Endothelial cell (in vitro differentiated cells): ENCODE measurements at regions not wholly inside any gene's neighbourhood (a gene's known extent, or its start where the extent isn't known, plus 50 kb on each side); places are given as distances from the start of the nearest gene placed in this dataset.
"Not testable (repeated sequence)": the region's sequence is repeated elsewhere in the genome, so short reads cannot be mapped to it uniquely, and the experiment has no call there.

ENCODE experiments used
- DNase-seq: peaks from one replicate; pipeline ENCODE4 v3.0.0; 2021; ENCODE audit warnings: low spot score
- H3K27ac Mint-ChIP-seq: one replicate; pipeline ENCODE4 v1.8.0; 2021; ENCODE audit warnings: mixed read lengths, inconsistent platforms; ENCODE audit not compliant: unreplicated experiment
- H3K27me3 Mint-ChIP-seq: one replicate; pipeline ENCODE4 v1.8.0; 2021; ENCODE audit warnings: mild to moderate bottlenecking, moderate library complexity, mixed read lengths, inconsistent platforms; ENCODE audit not compliant: unreplicated experiment
- H3K36me3 Mint-ChIP-seq: one replicate; pipeline ENCODE4 v1.8.0; 2021; ENCODE audit warnings: mild to moderate bottlenecking, low read depth, mixed read lengths, inconsistent platforms; ENCODE audit not compliant: unreplicated experiment
- H3K4me1 Mint-ChIP-seq: one replicate; pipeline ENCODE4 v1.8.0; 2021; ENCODE audit warnings: mild to moderate bottlenecking, mixed read lengths, inconsistent platforms; ENCODE audit not compliant: unreplicated experiment
- H3K4me3 Mint-ChIP-seq: one replicate; pipeline ENCODE4 v1.8.0; 2021; ENCODE audit warnings: mild to moderate bottlenecking, mixed read lengths, inconsistent platforms; ENCODE audit not compliant: unreplicated experiment
- H3K9me3 Mint-ChIP-seq: one replicate; pipeline ENCODE4 v1.8.0; 2021; ENCODE audit warnings: mixed read lengths, inconsistent platforms; ENCODE audit not compliant: unreplicated experiment
- TF ChIP-seq, protein P1 (sequence below): fragments of 200-600 bp; sonication (generic); IDR thresholded peaks from one replicate; pipeline ENCODE4 v1.5.0; 2021; ENCODE audit warnings: antibody characterized with exemption; ENCODE audit not compliant: unreplicated experiment

DNA sequence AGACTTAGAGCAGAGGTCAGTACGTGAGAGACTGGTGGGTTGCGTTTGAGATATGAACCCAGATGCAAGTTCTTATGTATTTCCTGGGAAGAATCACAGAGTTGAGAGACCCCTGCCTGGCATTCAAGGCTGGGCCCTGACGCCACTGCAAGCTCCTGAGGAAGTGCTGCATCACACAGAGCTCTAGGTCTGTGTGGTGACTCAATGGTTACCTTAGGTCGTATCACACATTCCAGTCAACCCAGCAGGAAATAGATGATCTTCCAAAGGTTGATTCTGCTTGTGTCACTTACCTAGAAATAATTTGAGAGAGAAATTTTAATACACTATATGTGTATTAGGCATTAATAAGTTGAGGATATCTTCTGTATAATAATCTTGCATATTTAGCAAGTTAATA is 1431.9 kb downstream of the RPIA start:
- H3K27me3 Mint-ChIP-seq, H3K36me3 Mint-ChIP-seq, H3K4me3 Mint-ChIP-seq, DNase-seq, H3K4me1 Mint-ChIP-seq, H3K9me3 Mint-ChIP-seq, H3K27ac Mint-ChIP-seq: not testable (repeated sequence)

DNA sequence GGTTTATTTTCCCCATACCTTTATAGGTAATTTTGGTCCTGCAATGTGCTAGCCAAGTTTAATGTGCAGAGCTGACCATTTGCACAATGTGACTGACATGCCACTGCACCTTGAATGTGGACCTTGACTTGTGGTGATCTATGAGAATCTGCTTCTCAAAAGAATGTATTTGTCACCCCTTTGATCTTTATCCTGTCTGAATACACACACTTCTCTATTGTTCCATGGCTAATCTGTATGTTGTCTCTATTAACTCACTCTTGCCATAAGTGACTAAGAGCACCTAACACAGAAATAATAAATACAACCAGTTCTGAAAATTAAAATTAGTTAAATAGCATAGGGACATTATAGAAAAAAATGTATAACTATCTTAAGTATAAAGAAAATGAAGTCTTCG is 1447.6 kb downstream of the RPIA start:
- not testable (repeated sequence) for H3K9me3 Mint-ChIP-seq, DNase-seq, H3K27ac Mint-ChIP-seq, H3K4me3 Mint-ChIP-seq, H3K4me1 Mint-ChIP-seq, H3K27me3 Mint-ChIP-seq, H3K36me3 Mint-ChIP-seq

DNA sequence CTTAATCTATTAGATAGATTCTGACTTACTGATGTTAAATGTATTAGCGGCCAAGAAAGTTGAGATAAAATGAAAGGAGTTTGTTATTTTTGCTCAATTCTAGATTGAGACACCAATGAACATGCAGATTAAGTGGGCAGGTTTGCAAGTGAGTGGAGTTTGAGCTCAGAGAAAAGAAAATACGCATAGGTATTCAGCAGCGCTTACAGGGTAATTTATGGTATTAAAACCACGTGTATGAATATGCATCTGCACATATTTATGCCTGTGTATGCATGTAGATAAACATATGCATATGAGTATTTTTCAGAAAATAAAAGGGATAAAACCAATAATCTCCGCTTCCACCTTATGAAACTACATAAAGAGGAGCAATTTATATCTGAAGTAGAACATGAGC is 1450.1 kb downstream of the RPIA start:
- not testable (repeated sequence) for H3K4me1 Mint-ChIP-seq, H3K9me3 Mint-ChIP-seq, H3K27me3 Mint-ChIP-seq, H3K36me3 Mint-ChIP-seq, H3K4me3 Mint-ChIP-seq, H3K27ac Mint-ChIP-seq, DNase-seq

DNA sequence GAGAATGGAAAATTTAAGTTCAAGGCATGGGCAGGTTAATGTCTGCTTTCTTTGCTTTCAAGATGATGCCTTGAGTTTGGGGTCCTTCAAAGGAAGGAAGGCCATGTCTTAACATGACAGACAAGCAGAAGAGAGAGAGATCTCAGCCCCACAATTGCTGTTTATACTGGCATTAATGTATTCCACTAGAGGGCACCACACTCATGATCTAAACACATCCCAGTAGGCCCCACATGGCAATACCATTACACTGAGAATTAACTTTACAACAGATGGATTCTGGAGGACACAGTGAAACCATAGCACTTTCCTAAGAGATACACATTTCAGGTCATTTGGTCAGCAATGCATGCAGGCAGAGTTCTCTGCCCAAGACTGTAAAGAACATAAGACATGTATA is 1460.3 kb downstream of the RPIA start:
- not testable (repeated sequence) for H3K4me1 Mint-ChIP-seq, H3K36me3 Mint-ChIP-seq, H3K27ac Mint-ChIP-seq, H3K9me3 Mint-ChIP-seq, H3K27me3 Mint-ChIP-seq, H3K4me3 Mint-ChIP-seq, DNase-seq

DNA sequence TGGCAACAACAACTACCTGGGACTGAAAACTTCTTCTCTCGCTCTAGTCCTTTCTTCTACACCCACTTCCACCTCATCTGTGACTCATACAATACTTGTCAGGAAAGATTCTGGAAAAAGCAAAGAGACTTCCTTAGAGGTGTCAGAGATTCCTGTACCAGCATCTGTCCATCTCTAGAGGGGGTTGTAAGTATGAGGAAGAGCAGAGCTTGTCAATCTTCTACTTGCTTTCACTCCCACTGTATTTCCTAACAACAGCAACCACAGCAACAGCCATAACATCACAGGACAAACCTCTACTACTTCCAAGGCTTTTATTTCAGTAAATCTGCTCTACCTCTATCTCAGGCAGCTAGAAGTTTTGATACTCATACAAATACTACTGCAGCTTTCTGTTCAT is 1479.5 kb downstream of the RPIA start:
- H3K9me3 Mint-ChIP-seq, DNase-seq, H3K27ac Mint-ChIP-seq, H3K27me3 Mint-ChIP-seq, H3K36me3 Mint-ChIP-seq, H3K4me3 Mint-ChIP-seq, H3K4me1 Mint-ChIP-seq: not testable (repeated sequence)

DNA sequence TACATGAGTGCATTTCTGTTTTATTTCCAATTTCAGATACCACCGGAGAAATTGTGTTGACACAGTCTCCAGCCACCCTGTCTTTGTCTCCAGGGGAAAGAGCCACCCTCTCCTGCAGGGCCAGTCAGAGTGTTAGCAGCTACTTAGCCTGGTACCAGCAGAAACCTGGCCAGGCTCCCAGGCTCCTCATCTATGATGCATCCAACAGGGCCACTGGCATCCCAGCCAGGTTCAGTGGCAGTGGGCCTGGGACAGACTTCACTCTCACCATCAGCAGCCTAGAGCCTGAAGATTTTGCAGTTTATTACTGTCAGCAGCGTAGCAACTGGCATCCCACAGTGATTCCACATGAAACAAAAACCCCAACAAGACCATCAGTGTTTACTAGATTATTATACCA is 1481.6 kb downstream of the RPIA start:
- not testable (repeated sequence) for H3K27me3 Mint-ChIP-seq, H3K27ac Mint-ChIP-seq, H3K36me3 Mint-ChIP-seq, H3K4me1 Mint-ChIP-seq, H3K9me3 Mint-ChIP-seq, H3K4me3 Mint-ChIP-seq, DNase-seq

DNA sequence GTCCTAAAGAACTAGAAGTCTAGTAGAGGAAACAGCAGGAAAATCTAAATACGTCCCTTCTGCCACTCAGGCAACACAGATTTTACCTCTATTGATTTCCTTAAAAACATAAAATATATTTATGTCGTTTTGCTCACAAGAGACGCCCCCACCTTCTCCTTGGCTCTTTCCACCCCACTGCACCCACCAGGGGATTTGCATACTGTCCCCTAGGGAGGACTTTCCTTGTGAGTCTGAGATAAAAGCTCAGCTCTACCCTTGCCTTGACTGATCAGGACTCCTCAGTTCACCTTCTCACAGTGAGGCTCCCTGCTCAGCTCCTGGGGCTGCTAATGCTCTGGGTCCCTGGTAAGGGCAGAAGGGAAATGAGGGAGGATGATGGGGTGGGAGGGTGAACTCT is 1488.1 kb downstream of the RPIA start:
- H3K36me3 Mint-ChIP-seq, H3K4me3 Mint-ChIP-seq, DNase-seq, H3K27me3 Mint-ChIP-seq, H3K27ac Mint-ChIP-seq, H3K4me1 Mint-ChIP-seq: not testable (repeated sequence)
- H3K9me3 Mint-ChIP-seq, result peaks cover 11% of the 10 kb centered on the region

DNA sequence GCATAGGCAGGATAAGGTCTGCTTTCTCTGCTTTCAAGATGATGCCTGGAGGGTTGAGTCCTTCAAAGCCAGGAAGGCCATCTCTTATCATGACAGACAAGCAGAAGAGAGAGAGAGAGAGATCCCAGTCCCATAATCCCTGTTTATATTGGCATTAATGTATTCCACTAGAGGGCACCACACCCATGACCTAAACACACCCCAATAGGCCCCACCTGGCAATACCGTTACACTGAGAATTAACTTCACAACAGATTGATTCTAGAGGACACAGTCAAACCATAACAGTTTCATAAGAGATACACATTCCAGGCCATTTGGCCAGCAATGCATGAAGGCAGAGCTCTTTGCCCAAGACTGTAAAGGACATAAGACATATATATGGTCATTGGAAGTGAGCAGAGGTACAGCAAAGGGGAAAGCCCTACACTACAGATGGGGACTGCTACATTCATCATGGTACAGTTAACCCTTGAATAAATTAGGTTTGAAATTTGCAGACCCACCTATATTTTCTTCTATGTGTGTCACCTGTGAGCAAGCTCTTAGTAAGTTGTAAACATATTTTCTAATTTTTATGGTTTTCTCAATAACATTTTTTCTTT is 1516.1 kb downstream of the RPIA start:
- Mint-ChIP-seq H3K9me3 (peaks cover 19% of the 10 kb centered on the region), H3K27me3 (peaks cover 6% of the 10 kb centered on the region), H3K4me3 (no peak overlapping the region), H3K27ac (no peak overlapping the region), H3K36me3 (no peaks in the 10 kb centered on the region), H3K4me1 (no peaks in the 10 kb centered on the region)
- no peak for DNase-seq
- TF ChIP-seq, protein P1, sequence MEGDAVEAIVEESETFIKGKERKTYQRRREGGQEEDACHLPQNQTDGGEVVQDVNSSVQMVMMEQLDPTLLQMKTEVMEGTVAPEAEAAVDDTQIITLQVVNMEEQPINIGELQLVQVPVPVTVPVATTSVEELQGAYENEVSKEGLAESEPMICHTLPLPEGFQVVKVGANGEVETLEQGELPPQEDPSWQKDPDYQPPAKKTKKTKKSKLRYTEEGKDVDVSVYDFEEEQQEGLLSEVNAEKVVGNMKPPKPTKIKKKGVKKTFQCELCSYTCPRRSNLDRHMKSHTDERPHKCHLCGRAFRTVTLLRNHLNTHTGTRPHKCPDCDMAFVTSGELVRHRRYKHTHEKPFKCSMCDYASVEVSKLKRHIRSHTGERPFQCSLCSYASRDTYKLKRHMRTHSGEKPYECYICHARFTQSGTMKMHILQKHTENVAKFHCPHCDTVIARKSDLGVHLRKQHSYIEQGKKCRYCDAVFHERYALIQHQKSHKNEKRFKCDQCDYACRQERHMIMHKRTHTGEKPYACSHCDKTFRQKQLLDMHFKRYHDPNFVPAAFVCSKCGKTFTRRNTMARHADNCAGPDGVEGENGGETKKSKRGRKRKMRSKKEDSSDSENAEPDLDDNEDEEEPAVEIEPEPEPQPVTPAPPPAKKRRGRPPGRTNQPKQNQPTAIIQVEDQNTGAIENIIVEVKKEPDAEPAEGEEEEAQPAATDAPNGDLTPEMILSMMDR, result no peak
